ENCODE measurements at regions not wholly inside any gene's neighbourhood (a gene's known extent, or its start where the extent isn't known, plus 50 kb on each side); places are given as distances from the start of the nearest gene placed in this dataset.

- Histone ChIP-seq H3K4me3 (ENCODE audit: low read length) (no peak overlapping the region), H3K4me2 (ENCODE audit: low read length) (no peak overlapping the region), H2AFZ (ENCODE audit: low read depth, low read length) (no peak overlapping the region), H3K79me2 (replicated peaks; ENCODE audit: insufficient read depth, low read length) (no peaks in the 10 kb centered on the region), H3K9ac (ENCODE audit: low read length) (no peak overlapping the region), H4K20me1 (ENCODE audit: insufficient read depth) (no peaks in the 10 kb centered on the region), H3K9me3 (ENCODE audit: low read length) (no peaks in the 10 kb centered on the region), H3K9me2 (ENCODE audit: insufficient read depth, low read length) (no peaks in the 10 kb centered on the region), H3K27me3 (ENCODE audit: insufficient read depth, low read depth, low read length) (no peaks in the 10 kb centered on the region), H3F3A (ENCODE audit: insufficient read depth, low read length, poor library complexity, severe bottlenecking) (no peaks in the 10 kb centered on the region), H3K27ac (ENCODE audit: low read length) (no peak overlapping the region), H3K36me3 (ENCODE audit: insufficient read depth, low read length) (no peaks in the 10 kb centered on the region)
- TF ChIP-seq EP300 (conservative IDR thresholded peaks at IDR 0.05; ENCODE audit: poor library complexity, severe bottlenecking): no peak
- TF ChIP-seq RAD21 (conservative IDR thresholded peaks at IDR 0.05): no peak
- no peak for TF ChIP-seq SMC3 (conservative IDR thresholded peaks at IDR 0.05; ENCODE audit: poor library complexity)
- no peak for TF ChIP-seq TAF1 (IDR thresholded peaks at IDR 0.05; ENCODE audit: low read depth)
- TF ChIP-seq EZH2 (IDR thresholded peaks at IDR 0.05; ENCODE audit: borderline replicate concordance, insufficient read depth, low read length, poor library complexity, severe bottlenecking): no peak
- no peak for TF ChIP-seq REST (IDR thresholded peaks at IDR 0.05; ENCODE audit: borderline replicate concordance)
- no peak for TF ChIP-seq MXI1 (conservative IDR thresholded peaks at IDR 0.05; ENCODE audit: poor library complexity, severe bottlenecking)
- no peak for TF ChIP-seq POLR2AphosphoS5 (IDR thresholded peaks at IDR 0.05)
- no peak for TF ChIP-seq CTCF (IDR thresholded peaks at IDR 0.05; ENCODE audit: poor library complexity, severe bottlenecking)
Measured at GRCh38 chr12:39199351-39199750, 243.6 kb downstream of the KIF21A start.

DNA sequence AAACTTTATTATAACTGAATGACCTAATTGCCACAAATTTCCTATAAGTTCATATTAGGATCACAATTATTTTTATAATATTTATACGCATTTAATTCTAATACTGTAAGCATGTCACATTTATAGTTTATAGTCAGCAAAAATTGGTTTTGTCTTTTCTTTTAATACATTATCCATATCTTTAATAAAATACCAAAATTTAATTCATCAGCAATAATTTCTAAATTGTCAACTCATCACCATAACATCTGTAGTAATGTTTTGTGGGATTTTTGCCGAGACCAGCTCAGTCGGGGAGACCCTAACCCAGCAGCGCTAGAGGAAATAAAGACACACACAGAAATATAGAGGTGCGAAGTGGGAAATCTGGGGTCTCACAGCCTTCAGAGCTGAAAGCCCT is 254.2 kb downstream of the KIF21A start:
- Histone ChIP-seq H3K79me2 (replicated peaks; ENCODE audit: insufficient read depth, low read length) (no peaks in the 10 kb centered on the region), H2AFZ (ENCODE audit: low read depth, low read length) (no peak overlapping the region), H3K36me3 (ENCODE audit: insufficient read depth, low read length) (no peaks in the 10 kb centered on the region), H3K9me3 (ENCODE audit: low read length) (no peaks in the 10 kb centered on the region), H3K4me2 (ENCODE audit: low read length) (no peak overlapping the region), H3K9me2 (ENCODE audit: insufficient read depth, low read length) (no peaks in the 10 kb centered on the region), H3K9ac (ENCODE audit: low read length) (no peak overlapping the region), H4K20me1 (ENCODE audit: insufficient read depth) (no peaks in the 10 kb centered on the region), H3K27me3 (ENCODE audit: insufficient read depth, low read depth, low read length) (no peaks in the 10 kb centered on the region), H3F3A (ENCODE audit: insufficient read depth, low read length, poor library complexity, severe bottlenecking) (no peaks in the 10 kb centered on the region), H3K27ac (ENCODE audit: low read length) (no peak overlapping the region), H3K4me3 (ENCODE audit: low read length) (no peak overlapping the region)
- TF ChIP-seq REST (IDR thresholded peaks at IDR 0.05; ENCODE audit: borderline replicate concordance) (no peak), CTCF (IDR thresholded peaks at IDR 0.05; ENCODE audit: poor library complexity, severe bottlenecking) (no peak), RAD21 (conservative IDR thresholded peaks at IDR 0.05) (no peak), EP300 (conservative IDR thresholded peaks at IDR 0.05; ENCODE audit: poor library complexity, severe bottlenecking) (no peak), MXI1 (conservative IDR thresholded peaks at IDR 0.05; ENCODE audit: poor library complexity, severe bottlenecking) (no peak), EZH2 (IDR thresholded peaks at IDR 0.05; ENCODE audit: borderline replicate concordance, insufficient read depth, low read length, poor library complexity, severe bottlenecking) (no peak), SMC3 (conservative IDR thresholded peaks at IDR 0.05; ENCODE audit: poor library complexity) (no peak), POLR2AphosphoS5 (IDR thresholded peaks at IDR 0.05) (no peak), TAF1 (IDR thresholded peaks at IDR 0.05; ENCODE audit: low read depth) (no peak)
